Upper lobe of right lung (tissue), 1 donor: ENCODE measurements at regions not wholly inside any gene's neighbourhood (a gene's known extent, or its start where the extent isn't known, plus 50 kb on each side); places are given as distances from the start of the nearest gene placed in this dataset.

Experiments
- ATAC-seq: fragments of 200-7000 bp; cut with Tn5 transposase; one replicate; pipeline ENCODE4 v1.9.1; 2020; ENCODE audit warnings: mild to moderate bottlenecking, moderate library complexity
- DNase-seq: peaks from one replicate; pipeline ENCODE4 v3.0.0-alpha.2; 2020
- H3K27ac ChIP-seq: fragments of 200-600 bp; one replicate; pipeline ENCODE4 v1.8.0; 2022
- H3K27me3 ChIP-seq: fragments of 200-600 bp; one replicate; pipeline ENCODE4 v1.8.0; 2022; ENCODE audit warnings: mild to moderate bottlenecking
- H3K36me3 ChIP-seq: fragments of 200-600 bp; one replicate; pipeline ENCODE4 v1.8.0; 2022
- H3K4me1 ChIP-seq: fragments of 200-600 bp; one replicate; pipeline ENCODE4 v1.8.0; 2022
- H3K4me3 ChIP-seq: fragments of 200-600 bp; one replicate; pipeline ENCODE4 v1.8.0; 2022; ENCODE audit warnings: mild to moderate bottlenecking
- H3K9me3 ChIP-seq: fragments of 200-600 bp; one replicate; pipeline ENCODE4 v1.8.0; 2022
- intact Hi-C: fragments of 100-400 bp; cut with DNase I; formaldehyde crosslinking; loops from one replicate; pipeline ENCODE4 v1.11.0; 2022
- TF ChIP-seq, protein P1 (sequence below): fragments of 200-600 bp; IDR thresholded peaks from one replicate; pipeline ENCODE4 v1.8.0; 2022; ENCODE audit warnings: antibody characterized with exemption
- donor health status: DM: no; HTN: yes; CAD: no; lungs with severe emphysema.

DNA sequence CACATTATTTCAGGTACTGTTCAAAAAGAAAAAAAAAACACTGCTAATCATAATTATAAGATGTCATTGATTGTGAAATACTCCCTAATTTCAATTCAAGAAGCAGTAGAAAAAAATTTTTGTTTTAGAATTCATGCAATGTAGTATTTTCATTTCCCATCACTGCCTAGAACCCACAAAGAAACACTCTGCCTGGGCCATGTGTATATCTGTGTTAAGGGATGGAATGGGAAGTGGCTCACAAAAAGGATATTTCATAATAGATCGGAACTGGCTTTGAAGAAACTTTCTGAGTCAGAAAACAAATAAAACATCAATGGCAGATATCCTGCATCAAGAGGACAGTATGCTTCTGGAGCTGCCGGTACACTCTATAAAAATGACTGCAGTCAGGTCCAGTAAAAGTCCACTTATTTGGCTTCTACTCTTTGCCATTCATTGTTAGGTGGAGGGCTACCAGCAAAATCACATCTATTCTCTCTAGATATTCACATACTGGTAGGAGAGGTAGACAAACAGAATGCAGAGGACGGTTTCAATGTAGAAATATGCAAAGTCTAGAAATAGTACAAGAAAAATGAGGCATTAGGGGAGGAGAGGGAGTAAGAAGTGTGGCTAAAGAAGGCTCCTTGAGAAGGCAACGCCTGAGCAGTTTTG, 135.0 kb upstream of the TNFAIP3 start:
- DNase-seq: no peak
- Histone ChIP-seq H3K27ac (no peak overlapping the region), H3K4me1 (peaks cover 6% of the 10 kb centered on the region), H3K27me3 (no peaks in the 10 kb centered on the region), H3K9me3 (no peaks in the 10 kb centered on the region), H3K4me3 (no peak overlapping the region), H3K36me3 (no peaks in the 10 kb centered on the region)
- intact Hi-C loops: no loop called here
- TF ChIP-seq, protein P1, sequence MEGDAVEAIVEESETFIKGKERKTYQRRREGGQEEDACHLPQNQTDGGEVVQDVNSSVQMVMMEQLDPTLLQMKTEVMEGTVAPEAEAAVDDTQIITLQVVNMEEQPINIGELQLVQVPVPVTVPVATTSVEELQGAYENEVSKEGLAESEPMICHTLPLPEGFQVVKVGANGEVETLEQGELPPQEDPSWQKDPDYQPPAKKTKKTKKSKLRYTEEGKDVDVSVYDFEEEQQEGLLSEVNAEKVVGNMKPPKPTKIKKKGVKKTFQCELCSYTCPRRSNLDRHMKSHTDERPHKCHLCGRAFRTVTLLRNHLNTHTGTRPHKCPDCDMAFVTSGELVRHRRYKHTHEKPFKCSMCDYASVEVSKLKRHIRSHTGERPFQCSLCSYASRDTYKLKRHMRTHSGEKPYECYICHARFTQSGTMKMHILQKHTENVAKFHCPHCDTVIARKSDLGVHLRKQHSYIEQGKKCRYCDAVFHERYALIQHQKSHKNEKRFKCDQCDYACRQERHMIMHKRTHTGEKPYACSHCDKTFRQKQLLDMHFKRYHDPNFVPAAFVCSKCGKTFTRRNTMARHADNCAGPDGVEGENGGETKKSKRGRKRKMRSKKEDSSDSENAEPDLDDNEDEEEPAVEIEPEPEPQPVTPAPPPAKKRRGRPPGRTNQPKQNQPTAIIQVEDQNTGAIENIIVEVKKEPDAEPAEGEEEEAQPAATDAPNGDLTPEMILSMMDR: no peak
- peak; percentile 59 for ATAC-seq

DNA sequence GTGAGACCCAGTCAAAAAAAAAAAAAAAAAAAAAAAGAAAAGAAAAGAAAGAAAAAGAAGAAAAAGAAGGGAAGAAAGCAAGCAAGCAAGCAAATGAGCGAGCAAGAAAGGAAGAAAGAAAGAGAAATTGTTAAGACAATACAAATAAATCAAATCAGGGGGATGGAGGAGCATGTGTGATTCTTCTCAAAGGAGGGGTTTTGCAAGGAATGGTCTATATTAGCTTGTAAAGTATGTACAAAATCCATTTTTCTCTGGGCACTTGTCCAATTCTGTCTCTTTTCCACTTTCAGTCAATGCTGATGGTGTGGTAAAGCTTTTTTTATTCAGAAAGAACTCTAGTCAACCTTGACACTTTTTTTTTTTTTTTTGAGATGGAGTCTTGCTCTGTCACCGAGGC, 133.7 kb upstream of the TNFAIP3 start:
- peaks cover 6% of the 10 kb centered on the region for H3K4me1 ChIP-seq
- TF ChIP-seq, protein P1: no peak
- no peaks in the 10 kb centered on the region for H3K27me3 ChIP-seq
- H3K9me3 ChIP-seq: no peaks in the 10 kb centered on the region
- intact Hi-C loops: no loop called here
- no peak overlapping the region for H3K27ac ChIP-seq
- H3K4me3 ChIP-seq: no peak overlapping the region
- no peaks in the 10 kb centered on the region for H3K36me3 ChIP-seq
- no peak for DNase-seq
- ATAC-seq: no peak

DNA sequence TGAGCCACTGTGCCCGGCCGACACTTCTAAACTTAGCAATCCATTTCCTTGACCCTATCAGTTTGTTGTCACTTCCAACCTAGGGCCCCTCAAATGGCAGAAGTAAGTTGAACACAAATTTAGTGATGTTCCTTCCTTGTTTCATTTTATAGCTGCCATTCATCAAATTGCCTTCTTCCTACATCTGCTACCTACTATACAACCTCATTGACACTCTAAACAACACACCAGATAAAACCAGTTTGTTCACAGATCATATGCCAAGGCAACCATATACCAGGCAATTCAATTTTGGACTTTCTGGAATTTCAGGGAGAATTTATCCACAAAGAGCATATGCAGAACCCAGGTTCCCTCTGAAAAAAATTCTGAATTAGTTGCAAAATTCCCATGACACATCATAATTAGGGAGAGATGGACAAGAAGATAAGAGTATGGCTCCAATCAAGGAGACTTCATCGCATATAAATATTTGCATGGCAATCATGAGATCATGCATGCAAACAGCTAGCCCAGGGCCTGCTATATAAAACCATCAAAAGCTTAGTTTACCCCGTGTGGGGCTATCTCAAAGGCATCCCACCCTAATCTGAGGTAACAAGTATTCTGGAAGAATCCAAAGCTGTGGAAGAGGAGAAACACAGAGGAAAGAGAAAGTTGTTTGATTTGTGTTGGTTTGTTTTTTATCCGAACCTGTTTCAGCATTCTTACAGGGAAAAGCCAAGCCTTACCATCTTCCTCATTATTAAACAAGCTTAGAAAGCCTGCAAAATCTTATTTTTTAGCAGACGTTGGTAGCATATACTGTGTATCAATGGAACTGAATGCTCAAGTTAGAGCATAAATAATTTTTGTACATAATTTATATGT, 132.8 kb upstream of the TNFAIP3 start:
- Histone ChIP-seq H3K9me3 (no peaks in the 10 kb centered on the region), H3K4me1 (peaks cover 6% of the 10 kb centered on the region), H3K4me3 (no peak overlapping the region), H3K27me3 (no peaks in the 10 kb centered on the region), H3K36me3 (no peaks in the 10 kb centered on the region), H3K27ac (no peak overlapping the region)
- TF ChIP-seq, protein P1: no peak
- intact Hi-C loops: no loop called here
- no peak for ATAC-seq
- no peak for DNase-seq

DNA sequence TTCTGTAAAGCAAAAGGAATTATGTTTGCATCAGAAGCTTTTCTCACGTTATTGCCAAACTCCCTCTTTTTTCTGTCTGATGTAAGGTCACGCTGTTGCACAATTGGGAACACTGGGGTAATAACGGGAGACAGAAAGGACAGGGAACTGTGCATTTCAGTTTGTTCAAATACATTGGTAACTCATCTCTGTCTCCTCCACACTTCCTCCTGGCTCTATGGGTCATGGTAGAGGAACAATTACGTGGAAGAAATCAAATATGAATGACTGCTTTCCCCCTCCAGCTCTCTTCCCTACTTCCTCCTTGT, 132.2 kb upstream of the TNFAIP3 start:
- DNase-seq: no peak
- H3K27ac ChIP-seq: no peak overlapping the region

DNA sequence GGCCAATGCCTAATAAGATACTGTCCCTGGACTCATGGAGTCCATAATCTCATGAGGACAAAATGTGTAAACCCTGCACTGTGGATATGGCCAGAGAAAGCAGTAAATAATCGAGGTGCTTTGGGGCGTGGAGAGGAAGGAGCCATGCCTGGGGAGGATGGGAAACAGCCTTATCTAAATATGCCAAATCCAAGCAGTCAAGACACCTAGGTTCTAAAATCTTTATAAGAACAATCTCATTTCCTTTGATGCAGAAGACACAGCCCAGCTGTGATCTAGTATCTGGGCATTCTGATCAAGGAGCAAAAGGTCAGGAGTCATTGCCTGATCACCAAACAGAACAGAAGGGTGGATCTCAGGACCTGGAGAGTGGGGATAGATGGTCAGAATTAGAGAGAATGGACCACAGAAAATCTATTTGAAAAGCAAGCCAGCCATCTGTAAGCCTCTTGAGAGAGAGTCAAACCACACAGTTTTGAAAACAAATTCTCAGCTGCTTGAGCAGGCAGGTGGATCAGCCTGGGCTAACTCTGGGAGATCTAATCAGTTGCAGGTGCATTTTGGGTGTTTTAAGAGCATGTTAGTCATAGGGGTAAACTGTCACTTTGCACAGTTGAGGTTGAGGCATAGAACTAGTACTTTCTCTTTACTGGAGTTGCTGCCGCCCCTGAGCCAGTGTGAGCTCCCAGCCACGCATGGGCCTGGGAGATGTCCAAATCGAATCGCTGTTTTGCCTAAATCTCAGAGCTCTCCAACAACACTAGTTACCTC, 130.8 kb upstream of the TNFAIP3 start:
- intact Hi-C loops: no loop called here
- Histone ChIP-seq H3K4me3 (no peak overlapping the region), H3K27me3 (no peaks in the 10 kb centered on the region), H3K9me3 (no peaks in the 10 kb centered on the region), H3K36me3 (no peaks in the 10 kb centered on the region), H3K27ac (no peak overlapping the region), H3K4me1 (peaks cover 6% of the 10 kb centered on the region)
- TF ChIP-seq, protein P1: no peak
- ATAC-seq: no peak
- DNase-seq: no peak

More for the DNA sequence above, 132.2 kb upstream of the TNFAIP3 start:
- no peak overlapping the region for H3K4me3 ChIP-seq
- TF ChIP-seq, protein P1: no peak
- no peaks in the 10 kb centered on the region for H3K27me3 ChIP-seq
- intact Hi-C loops: no loop called here
- peaks cover 6% of the 10 kb centered on the region for H3K4me1 ChIP-seq
- ATAC-seq: peak; percentile 90
- H3K9me3 ChIP-seq: no peaks in the 10 kb centered on the region
- H3K36me3 ChIP-seq: no peaks in the 10 kb centered on the region
